GM03348 (cell line): ENCODE measurements at regions not wholly inside any gene's neighbourhood (a gene's known extent, or its start where the extent isn't known, plus 50 kb on each side); places are given as distances from the start of the nearest gene placed in this dataset.

Source experiments
- DNase-seq: peaks from one replicate; pipeline ENCODE4 v3.0.0; 2012; ENCODE audit warnings: low spot score

DNA sequence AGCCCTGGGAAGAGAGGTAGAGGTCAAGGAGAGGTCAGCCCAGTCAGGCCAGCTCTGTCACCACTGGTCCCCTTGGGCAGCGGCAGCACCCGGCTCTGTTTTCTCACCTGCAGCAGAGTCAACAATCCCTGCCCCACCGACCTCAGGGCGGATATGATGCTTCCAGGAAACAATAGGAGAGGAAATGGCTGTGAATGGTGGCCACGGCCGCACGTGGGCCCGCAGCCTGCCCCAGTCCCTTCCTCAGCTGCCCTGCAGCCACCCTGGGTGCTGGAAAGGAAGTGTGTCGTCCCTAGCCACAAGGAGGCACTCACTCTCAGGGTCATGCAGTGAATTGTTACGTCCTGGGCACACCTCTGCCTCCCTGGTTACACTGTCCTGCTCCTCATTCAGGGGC is 92.5 kb upstream of the ENPP6 start:
- DNase-seq: no peak

DNA sequence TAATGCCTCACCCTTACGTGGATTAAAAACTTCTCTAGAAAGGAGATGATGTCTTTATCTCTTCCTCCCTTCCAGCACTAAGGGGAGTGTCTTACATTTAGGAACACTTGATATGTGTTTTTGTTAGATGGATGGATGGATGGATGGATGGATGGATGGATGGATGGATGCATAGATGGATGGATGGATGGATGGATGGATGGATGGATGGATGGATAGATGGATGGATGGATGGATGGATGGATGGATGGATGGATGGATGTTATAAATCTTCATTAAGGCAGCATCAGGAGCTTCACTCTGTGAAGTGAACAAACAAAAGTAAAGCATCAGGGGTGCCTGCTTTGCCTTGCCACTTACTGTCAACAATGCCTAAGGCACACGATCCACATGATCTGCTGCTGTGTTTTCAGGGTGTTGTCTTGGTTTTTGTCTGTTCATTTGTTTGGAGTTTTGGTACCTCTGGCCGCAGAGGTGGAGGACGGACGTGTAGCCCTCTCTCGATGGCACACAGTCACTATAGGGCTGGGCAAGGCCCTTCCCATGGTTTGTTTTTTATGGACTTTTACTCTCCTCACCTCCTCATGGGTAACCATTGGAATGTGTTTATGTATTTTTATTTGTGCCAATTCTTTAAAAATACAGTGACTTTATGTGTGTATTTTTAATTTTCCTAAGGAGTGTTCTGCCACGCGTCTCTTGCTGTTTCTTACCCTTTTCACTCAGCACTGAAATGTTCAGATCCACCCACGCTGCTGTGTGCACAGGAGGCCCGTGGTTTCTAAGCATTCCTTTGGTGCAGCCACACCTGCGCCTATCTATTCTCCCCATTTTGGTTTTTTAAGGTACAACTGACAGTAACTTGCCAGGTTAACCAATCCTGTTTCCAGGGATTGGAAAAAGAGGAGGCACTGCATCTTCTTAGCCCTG is 91.8 kb upstream of the ENPP6 start:
- DNase-seq: no peak

DNA sequence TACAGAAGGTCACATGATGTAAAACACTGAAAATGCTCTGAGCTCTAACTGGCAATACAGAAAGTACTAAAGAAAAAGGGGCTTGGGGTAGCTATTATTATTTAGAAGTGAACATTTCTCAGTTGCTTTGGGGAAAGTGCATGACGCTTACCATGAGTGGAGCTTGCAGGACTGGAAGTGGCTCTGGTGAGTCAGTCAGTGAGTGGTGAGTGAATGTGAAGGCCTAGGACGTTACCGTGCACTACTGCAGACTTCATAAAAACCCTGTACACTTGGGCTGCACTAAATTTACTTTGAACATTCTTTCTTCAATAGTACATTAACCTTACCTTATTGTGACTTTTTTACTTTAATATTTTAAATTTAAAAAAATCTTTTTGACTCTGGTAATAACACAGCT is 89.3 kb upstream of the ENPP6 start:
- DNase-seq: no peak

DNA sequence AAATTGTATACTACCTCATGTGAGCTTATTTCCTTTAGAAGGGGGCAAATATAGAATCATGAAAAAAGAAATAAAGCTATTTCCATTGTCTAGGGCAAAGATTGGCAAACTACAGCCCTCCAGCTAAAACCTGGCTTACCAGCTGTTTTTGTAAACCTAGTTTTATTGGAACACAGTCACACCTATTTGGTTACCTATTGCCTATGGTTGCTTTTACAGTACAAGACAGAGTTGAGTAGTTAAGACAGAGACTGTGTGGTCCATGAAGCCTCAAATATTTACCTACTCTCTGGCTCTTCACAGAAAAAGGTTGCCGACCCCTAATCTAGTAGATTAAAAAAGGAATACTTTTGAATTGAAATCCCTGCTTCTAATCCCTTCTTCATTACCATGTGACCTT is 88.8 kb upstream of the ENPP6 start:
- no peak for DNase-seq

DNA sequence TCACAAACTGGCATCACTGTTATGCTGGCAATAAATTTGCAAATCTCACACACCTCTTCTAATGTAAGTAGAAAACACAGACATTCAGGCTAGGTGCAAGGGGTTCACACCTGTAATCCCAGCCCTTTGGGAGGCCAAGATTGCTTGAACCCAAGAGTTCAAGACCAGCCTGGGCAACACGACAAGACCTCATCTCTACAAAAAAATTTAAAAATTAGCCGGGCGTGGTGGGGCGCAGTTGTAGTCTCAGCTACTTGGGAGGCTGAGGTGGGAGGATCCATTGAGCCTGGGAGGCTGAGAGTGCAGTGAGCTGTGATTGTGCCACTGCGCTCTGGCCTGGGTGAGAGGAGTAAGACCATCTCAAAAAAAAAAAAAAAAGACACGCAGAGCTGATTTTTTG is 83.1 kb upstream of the ENPP6 start:
- no peak for DNase-seq

DNA sequence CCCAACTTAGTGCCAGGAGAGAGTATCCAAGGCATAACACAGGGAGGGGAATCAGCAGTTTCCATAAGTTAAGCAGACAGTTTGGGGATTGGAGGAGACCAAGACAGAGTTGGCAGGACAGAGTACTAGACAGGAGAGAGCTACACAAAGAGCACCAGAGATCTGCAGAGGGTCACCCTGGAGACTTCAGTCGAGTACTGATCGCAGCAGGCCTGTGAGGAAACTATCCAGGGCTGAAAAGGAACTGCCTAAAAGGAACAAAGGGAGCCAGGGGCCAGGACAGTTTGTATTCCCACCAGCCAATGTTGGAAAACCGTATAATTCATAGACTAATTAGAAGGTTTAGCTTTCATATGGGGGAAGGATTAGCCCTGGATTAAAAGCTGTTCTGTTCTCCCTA is 80.6 kb upstream of the ENPP6 start:
- no peak for DNase-seq

DNA sequence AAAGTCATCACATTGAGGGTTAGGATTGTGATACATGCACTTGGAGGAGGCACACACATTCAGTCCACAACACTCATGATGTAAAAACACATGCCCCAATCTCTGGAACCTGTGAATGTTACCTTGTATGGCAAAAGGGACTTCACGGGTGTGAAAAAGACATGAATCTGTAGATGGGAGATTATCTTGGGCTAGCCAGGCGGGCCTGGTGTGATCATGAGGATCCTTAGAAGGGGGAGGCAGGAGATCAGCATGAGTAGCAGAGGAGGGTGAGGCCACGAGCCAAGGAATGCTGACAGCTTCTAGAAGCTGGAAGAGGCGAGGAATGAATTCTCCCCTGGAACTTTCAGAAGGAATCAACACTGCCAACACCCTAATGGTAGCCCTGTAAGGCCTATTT is 77.5 kb upstream of the ENPP6 start:
- DNase-seq: no peak

DNA sequence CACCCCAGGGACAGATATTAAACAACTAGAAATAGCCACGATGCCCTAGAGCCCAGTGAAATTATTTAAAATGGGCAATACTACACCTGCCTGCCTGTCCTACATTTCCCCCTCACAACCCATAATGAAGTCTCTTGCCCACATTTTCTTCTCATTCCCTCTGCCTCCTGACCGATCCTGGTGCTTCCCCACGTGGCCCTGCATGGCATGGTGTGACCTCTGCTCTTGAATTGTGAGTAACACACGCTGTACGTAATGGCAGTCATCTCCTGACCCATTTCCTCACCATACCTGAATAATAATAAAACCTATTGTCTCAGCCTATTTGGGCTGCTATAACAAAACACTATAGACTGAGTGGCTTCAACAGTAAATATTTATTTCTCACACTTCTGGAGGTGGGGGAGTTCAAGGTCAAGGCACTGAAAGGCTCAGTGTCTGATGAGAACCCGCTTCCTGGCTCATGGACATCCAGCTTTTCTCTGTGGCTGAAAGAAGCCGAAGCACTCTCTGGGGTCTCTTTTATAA is 77.0 kb upstream of the ENPP6 start:
- no peak for DNase-seq

DNA sequence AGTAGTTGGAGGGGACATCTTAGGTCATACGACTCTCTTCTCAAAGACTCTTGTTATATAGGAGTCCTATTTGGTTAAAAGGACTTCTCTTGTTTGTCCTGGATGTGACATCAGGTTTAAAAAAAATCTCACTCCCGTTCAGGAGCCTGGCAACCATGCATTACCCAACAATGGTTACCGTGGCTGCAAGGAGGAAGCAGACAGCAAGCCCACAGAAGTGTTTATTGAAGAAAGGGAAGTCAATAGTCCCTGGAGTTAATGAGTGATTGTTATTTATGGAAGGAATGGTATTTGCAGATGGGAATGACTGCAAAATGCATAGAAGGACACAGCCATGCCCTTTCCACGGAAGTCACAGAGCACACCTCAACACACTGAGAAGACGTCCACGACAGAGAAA is 75.9 kb upstream of the ENPP6 start:
- DNase-seq: no peak

DNA sequence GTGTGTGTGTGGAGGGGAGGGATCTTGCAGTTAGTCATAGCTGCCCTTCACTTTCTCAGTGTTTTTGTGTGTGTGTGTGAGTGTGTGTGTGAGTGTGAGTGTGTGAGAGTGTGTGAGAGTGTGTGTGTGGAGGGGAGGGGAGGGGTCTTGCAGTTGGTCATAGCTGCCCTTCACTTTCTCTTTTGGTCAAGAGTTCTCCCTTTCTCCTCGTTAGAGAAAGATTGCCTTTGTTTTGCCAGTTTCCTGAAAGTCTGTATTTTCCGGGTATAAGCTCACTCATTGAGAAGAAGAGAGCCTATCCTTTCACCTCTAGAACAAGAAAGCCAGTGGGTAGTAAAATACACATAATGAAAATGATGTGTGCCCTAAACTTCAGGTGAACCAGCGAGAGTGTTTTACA is 75.2 kb upstream of the ENPP6 start:
- DNase-seq: no peak

DNA sequence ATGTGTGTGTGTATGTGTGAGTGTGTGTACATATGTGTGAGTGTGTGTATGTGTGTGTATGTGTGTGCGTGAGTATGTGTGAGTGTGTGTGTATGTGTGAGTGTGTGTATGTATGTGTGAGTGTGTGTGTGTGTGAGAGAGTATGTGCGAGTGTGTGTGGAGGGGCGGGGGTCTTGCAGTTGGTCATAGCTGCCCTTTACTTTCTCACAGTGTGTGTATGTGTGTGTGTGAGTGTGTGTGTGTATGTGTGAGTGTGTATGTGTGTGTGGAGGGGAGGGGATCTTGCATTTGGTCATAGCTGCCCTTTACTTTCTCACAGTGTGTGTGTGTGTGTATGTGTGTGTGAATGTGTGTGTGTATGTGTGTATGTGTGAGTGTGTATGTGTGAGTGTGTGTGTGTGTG is 74.8 kb upstream of the ENPP6 start:
- DNase-seq: no peak

DNA sequence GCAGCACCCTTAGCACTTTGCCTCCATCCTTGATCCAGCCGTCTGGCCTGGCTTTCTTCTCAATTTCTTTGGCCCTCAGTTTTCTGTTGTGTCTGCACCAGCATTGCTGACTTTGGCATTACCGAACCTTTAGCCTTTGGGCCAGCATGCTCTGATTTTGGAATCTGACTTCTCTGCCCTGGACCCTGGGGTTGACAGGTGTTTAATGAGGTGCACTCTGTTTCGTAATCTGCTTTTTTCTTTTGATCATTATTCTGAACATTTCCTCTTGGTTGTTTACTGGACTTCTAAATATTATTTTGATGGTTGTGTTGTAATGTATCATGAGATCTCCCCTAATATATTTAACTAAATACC is 71.5 kb upstream of the ENPP6 start:
- no peak for DNase-seq

DNA sequence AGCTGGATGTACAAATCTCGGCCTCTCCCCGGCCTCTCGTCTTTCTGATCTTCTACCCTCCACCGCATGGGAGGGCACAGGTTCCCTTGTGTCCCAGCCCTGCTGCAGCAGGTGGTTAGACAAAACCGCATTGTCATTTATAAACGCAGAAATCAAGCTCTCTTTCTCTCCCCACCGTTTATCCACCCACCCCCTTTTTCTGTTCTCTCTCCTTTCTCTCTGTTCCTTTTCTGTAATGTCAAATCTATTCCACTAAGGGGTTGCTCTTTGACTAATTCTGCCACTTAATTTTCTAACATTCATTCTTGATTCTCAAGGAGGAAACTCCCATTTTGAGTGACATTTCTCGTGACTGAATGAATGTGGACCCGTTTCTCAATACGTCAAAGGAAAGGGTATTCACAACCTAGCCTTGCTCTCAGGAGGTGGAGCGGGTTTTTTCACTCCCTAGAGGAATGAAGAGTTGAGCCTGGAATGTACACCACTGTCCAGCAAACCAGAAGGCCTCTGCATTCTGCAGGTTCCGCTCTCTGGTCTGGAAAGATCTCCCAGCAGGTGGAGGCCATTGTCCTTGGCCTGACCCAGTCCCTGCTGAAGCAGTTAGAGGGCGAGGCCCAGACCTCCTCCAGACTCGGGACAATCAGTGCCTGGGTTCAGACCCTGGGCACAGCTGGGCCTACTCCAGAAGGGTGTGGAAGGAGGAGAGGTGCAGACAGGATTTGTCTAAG is 70.9 kb upstream of the ENPP6 start:
- no peak for DNase-seq

DNA sequence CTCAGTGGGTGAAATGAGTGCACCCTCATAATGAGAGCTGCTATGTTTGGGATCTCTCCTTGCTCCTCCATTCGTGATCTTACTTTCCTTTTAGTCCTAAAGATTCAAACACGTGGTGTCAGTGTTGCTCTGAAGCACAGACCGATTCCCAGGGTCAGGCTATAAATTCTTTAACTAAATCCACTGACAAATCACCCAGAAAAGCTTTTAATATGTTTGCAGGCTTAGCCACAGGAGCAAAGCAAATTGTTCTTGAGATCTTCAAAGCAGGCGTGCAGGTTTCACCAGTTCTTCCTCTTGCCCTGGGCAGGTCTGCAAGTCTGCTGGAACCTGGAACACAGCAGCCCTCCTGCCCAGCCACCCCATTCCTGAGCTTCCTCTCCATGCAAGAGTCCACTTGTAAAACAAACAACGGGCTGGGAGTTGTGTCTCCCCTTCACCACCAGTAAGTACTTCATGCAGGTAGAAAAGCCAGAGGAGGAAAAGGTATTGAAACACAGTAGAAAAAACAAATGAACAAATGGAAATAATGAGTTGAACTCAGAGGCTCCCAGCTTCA is 70.1 kb upstream of the ENPP6 start:
- DNase-seq: peak; percentile 49

DNA sequence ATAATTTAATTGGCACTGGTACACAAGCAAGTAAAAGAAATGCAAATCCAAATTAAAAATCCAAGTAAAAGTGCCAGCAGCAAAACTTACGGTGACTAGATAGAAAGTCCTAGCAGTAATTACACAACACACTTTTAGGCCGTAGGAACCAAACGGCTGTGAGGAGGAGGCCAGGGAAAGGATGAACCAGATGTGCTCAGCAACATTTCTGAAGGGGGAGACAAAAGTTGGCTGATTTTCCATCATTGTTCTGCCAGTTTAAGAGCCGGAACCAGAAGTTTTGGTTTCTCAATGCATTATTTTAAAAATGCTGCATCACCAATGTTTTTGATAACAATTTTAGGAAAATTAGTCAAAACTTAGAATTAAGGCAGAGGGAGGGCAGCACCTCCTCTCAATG is 68.7 kb upstream of the ENPP6 start:
- DNase-seq: peak; percentile 31

DNA sequence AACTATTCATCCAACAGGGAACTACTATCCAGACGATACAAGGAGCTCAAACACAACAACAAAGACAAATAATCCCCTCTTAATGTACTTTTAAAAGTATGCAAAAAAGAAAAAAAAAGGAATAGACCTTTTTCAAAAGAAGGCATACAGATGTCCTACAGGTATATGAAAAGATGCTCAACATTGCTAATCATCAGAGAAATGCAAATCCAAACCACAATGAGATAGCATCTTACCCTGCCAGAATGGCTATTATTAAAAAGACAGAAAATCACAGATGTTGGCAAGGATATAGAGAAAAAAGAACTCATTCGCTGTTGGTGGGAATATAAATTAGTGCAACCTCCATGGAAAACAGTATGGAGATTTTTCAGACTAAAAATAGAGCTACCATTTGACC is 67.1 kb upstream of the ENPP6 start:
- DNase-seq: no peak

DNA sequence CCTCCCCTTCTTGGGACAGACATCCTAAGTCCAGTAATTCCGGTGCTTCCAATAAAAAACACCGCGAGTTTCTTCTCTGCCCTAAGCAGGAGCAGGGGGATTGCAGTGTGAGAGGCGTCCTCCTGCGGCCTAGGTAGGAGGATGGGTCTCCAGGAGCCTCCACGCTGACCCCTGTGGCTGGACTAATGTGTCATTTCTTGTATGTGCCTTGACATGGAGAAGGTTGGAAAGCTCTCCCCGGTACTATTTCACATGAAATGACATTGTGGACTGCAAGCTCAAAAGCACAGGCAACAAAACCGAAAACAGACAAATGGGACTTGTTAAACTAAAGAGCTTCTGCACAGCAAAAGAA is 66.6 kb upstream of the ENPP6 start:
- DNase-seq: no peak

DNA sequence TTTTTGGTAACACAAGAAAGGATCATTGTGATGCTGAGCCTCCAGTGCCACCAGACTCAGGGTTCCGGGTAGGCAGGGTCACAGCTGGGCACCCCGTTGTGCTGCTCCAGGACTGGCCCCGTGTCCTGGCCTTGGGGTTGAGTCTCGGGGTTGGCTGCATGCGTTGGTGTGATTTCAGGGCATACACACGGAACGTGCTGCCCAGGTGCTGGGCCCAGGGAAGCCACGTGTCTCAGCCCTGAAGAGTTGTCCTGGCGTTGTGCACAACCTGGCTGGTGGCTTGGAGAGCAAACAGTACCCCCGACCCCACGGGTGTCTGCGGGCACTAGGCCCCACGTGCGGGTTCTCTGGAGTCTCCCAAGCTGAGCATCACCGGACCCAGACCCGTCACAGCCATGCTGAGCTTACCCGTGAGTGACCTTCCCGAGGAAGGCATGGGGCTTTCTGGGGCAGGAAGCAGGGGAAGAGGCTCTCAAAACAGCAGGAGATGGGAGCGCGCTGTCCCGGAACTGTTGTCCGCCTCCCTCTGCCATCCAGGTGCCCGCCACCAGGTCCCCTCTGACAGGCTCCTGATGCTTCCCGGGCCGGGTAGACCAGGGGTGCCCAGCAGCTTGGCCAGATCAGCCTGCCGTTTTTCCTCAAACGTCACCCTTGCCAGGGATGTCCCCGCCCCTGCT is 66.1 kb upstream of the ENPP6 start:
- DNase-seq: no peak

DNA sequence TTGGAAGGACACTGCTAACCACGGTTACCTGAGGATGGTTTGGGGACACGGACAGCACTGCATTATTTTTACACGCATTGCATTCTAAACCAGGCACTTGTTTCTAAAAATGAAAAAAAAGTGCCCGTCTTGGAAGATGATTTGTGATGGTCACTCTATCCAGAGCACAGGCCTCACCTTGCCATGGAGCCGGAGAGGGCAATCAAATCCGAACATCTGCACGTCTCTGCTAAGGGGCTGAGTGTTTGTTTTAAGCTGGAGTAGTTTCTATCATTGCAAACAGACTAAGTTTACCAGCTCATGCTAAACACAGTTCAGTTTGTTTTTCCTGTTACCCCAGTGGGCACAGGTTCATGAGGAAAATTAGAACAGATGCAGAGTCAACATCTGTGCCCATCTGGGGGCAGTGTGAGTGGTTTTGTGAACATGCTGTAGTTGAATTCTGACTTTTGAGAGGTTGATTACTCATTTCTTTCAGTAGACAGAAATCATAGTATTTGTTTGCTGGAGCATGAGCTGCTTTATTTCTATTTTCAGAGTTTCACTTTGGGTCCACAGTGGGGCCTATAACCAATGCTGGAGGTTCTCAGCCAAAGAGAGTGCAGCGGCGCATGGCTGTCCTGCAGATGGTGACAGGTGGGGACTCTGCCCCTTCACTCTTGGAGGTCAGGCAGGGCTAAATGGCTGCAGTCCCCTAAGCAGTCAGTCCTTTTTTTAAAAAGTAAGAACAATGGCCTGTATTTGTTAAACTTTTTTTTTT is 65.4 kb upstream of the ENPP6 start:
- DNase-seq: no peak

DNA sequence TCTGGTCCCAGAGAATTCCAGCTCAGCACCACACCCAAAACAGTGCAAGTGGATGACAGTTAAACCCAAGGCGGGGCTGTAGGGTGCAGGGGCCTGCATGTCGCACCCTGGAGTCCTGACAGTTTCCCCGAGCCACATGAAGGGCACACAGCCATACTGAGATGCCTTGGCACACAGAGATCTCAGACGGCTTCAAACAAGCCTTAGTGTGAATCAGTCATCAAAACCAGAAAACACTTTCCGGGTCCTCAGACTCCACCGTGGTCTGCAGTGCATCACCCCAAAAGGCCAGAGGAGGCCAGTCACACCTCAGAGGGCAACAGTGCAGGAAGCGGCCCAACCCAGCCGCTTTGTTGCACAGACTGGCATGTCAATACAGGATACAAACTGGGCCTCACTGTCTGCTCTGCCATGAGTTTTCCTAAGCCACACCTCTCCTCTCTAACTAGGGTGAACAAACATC is 64.6 kb upstream of the ENPP6 start:
- DNase-seq: no peak

DNA sequence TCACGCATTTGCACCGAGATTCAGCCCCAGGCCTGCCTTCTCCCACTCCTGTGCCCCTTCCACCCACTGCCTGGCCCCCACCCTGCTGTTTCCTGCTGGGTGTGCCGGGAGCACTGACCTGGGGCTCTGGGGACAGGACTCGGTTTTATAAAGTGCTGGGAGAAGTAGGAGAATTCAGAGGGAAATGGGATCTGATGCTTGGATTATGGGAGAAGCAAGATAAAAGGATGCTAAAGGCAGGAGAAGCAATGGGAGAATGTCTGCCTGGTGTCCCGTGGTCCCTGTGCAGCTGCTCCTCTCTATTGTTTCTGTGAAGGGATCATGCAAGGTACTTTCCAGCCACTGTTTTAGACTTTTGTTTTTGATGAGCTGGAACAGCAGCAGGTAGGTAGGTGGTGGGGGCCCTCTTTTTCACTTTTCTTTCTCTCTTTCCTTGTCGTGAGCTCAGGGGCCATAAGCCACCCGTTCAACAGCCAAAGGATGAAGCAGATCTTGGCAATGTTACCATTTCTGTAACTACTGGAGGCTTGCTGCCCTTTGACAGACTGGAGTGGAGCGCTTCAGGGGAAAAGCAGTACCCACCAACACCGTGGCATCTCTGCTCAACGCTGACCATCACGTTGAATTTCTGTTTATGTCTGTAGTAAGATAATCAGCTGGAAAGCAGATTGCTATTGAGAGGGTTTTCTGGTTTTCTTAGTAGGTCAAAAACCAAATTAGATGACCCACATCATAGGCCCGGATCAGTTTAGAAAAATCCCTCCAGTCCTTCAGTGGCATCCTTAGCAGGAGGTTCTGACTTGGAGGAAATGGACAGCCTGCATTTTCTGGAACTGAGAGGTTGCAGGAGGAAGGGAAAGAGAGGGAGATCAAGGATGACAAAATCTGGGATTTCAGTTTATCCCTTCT is 63.8 kb upstream of the ENPP6 start:
- no peak for DNase-seq
